HG03521 (cell line): ENCODE measurements at regions not wholly inside any gene's neighbourhood (a gene's known extent, or its start where the extent isn't known, plus 50 kb on each side); places are given as distances from the start of the nearest gene placed in this dataset.

Source experiments
- ATAC-seq: cut with Tn5 transposase; IDR thresholded peaks from one replicate; pipeline ENCODE4 v1.9.1; 2021; ENCODE audit warnings: mild to moderate bottlenecking, moderate library complexity; ENCODE audit not compliant: unreplicated experiment

DNA sequence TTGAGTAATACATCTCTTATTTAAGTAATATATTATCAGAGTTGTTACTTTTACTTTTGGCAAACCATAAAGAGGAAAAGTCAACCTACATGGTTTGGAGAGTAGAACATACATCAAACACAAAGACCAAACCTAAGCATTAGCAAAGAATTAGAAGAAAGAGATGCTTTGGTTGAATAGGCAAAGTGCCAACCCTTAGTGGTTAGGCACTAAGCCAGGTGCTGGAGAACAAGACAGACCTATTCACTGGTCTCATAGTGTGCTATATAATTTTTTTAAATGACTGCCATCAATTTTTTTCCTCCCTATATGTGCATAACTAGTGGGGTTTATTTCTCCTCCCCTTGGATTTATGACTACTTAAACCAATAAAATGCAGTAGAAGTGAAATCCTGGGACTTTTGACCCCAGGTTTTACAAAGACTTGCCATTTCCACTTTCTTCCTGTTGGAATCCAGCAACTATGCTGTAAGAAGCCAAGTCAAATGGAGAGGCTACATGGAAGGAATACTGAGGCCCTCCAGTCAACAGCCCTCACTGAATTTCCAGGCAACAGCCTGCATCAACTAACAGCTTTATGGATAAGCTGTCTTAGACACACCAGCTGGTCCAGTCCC, 69.8 kb upstream of the HAO2 start:
- no peak for ATAC-seq

DNA sequence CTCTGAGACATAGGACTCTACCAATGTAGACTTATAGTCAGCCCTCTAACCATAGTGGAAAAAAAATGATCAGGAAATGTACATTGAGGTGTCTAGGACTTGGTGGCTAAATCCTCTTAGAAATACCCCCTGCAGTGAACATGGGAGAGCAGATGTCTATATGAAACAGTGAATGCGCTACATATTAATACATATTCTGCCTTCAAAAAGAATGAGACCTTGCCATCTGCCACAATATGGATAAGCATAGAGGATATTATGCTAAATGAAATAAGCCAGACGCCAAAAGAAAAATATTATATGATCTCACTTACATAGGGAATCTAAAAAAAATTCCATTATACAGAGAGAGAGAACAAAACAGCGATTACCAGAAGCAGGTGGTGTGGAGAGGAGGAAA, 66.6 kb upstream of the HAO2 start:
- no peak for ATAC-seq

DNA sequence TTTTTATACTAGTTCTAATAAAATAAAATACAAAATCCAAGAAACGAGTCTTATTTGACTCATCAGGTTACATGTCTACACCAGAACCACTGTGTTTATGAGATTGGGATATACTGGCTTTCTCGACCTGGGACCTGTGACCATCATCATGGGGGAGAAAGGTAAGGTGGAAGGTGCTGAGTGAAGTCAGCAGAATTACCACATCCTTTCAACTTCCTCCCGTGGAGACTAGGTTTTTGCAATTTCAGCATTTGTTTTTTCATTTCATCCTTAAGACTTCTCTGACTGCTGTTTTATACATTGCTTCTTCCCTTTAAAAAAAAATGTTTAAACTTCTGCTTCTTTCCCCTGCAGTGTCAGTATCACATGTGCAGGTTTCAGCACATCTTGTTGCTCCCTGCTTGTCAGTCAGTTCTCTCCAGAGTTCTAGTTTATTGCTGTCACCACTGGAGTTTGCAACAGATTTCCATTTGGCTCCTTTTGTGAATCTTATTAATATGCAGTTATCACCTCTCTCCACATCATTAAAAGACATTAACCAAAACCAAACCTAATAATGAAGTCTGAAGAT, 60.4 kb upstream of the HAO2 start:
- no peak for ATAC-seq

DNA sequence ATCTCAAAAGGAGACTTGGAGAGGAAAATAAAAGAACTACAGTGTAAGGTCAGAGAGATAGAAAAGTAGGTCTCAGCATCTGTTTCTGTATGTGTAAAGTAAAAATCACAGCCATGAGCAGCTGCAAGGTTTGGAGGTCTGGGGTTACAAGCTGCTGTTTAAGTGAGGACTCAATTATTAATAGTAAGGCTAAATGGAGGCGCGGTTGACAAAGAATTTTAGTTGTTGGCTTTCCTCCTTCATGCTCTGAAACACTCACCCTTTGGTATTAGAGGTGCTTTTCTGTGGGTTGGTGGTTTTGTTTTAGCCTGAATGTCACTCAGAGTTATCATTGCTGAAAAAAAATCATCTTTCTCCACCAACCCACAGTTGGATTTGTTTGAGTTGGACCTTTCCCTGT, 59.8 kb upstream of the HAO2 start:
- ATAC-seq: no peak

DNA sequence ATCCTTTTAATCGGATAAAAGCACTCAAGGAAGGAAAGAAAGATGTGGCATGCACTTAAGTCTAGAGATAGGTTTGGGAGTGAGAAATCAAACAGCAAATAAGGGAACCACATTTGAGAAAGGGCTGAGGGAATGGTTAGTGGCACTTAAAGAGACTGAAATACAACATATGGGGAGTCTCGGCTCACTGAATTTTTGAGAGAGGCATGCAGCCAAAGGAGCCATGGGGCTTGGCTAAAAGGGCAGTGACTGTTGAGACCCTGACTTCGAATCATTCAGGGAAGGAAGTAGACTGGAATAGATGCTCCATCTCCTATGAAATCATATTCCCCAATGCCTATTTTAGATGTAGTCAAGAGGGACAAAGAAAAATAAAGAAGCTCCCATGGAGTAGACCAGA, 58.3 kb upstream of the HAO2 start:
- ATAC-seq: no peak

DNA sequence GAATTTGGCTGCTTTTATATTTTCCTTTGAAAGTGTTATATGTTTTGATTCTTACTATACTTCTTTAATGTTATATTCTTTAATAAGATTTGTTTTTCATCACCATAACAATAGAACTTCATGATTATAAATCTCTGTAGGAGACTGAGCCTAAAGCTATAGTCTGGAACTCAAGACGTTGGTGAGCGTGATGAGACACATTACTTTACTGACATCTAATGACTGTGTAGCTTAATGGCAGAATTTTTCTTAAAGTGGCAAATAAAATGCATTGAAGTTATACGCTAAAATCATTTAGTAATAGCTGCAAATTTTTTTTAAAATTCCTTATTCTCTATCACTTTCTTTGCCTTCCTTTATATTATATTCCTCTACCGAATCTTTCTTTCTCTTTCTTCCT, 56.1 kb upstream of the HAO2 start:
- no peak for ATAC-seq

DNA sequence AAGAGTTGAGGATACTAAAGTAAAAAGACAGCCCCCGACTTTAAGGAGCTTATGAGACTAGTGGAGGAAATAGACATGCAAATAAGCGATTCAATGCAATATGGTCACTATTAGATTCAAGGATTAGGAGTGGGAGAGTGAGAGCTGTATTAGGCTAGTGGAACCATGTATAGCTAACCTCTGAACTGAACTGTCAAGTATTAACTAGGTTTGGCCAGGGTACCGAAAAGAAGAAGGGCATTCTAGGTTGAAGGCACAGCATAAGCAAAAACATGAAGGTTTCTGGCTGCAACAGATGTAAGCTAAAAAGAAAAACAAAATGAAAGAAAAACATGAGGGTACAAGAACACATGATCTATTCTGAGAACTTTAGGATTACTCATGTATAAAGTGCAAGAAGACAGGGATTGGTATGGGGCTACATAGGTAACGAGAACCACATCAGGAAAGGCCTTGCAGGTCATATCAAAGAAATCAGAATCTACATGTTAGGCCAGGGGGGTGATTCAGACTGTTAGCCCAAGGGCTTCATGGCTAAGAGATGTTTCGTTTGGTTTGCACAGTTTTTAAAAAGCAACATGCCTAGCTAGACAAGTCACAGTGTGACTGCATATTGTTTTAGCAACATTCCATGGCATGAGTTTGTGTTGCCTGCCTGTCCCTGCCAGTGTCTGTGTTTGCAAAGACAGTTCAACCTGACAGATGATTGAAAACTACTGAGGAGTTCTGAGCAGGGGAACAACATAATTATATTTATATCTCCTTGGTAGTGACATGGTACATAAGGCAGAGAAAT, 54.4 kb upstream of the HAO2 start:
- no peak for ATAC-seq

DNA sequence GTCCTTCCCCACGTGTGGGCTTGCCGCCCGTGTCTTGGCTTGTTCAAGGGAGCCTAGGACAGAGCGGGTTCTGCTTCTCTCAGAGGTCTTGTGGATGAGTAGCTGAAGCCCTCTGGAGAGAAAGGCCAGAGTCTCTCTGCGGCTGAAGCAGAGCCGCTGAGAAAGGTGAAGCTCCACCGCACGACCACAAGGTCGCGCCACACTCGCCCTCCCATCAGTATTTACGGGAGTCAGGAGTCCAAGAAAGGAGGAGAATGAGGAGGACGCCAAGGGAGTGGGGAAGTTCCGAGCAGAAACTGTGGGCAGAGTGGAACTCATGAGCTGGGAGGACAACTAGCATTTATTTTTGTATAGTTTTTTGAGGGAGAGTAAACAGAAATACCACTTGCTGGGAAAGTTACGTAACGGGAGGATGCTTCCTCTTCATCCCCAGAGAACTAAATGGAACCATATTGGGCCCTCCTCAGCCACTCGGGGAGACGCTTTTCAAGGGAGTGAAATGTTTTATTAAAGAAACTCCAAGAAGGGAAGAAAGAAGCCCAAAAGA, 51.6 kb upstream of the HAO2 start:
- no peak for ATAC-seq

DNA sequence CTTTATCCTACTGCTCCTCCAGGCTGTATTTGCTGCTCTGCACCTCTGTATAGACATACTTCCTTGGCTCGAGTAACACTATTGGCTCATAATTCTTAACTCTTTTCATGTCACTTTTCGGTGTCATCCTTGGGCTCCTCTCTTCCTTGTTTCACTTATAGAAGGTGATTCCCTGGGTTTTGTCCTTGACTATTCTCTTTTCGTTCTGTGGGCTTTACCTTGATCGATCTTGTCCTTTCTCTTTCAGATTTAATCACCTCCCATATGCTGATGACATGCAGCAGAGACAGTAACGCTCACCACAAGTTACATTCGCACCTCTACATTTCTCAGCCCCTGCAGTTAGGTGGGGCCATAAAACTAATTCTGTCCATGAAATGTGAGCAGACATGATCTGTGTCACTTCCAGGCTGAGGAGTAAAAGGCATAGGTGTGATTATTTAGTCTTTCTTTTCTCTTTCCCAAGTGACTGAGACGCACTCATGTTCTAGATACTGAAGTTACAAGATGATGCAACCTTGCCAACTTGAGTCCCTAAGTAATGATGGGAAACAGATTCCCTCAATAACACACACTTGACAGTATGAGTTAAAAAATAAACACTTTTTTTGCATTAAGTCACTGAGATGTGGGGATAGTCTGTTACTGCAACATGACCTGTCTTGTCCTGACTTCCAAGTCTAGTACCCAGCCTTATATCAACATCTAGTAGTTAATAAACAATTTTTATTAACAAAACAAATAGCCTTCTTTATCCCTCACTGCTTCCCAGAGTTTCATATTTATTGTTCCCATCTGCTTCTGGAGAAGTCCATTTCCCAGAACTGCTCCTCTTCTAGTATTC, 49.9 kb upstream of the HAO2 start:
- ATAC-seq: peak; percentile 74
